HepG2 (cell line): ENCODE measurements at regions not wholly inside any gene's neighbourhood (a gene's known extent, or its start where the extent isn't known, plus 50 kb on each side); places are given as distances from the start of the nearest gene placed in this dataset.

ENCODE experiments used
- DNMT3B ChIP-seq: conservative IDR thresholded peaks from 2 replicates; pipeline ENCODE4 v1.6.1; 2016; ENCODE audit warnings: missing biosample characterization, control low read depth
- GABPA ChIP-seq, 2 experiments: IDR thresholded peaks; 2 replicates each; pipeline ENCODE4 v1.6.1; 2011 to 2016; ENCODE audit warnings: low read depth in 2 of 2, low read length in 1 of 2, missing biosample characterization in 1 of 2, missing genetic modification characterization in 1 of 2
- HDAC2 ChIP-seq: sonication (generic); formaldehyde crosslinking; IDR thresholded peaks from 2 replicates; pipeline ENCODE4 v1.4.0; 2020; ENCODE audit warnings: missing genetic modification reagents
- HES4 ChIP-seq: sonication (generic); formaldehyde crosslinking; IDR thresholded peaks from 2 replicates; pipeline ENCODE4 v1.9.0; 2021; ENCODE audit warnings: mild to moderate bottlenecking, missing genetic modification reagents, borderline replicate concordance
- HNF4A ChIP-seq: sonication (generic); formaldehyde crosslinking; IDR thresholded peaks from 2 replicates; pipeline ENCODE4 v1.4.0; 2020; ENCODE audit warnings: missing genetic modification reagents
- IRF2 ChIP-seq: IDR thresholded peaks from 2 replicates; pipeline ENCODE4 v1.6.1; 2018; ENCODE audit warnings: missing genetic modification reagents, missing compliant biosample characterization
- KAT8 ChIP-seq: IDR thresholded peaks from 2 replicates; pipeline ENCODE4 v1.6.1; 2016; ENCODE audit warnings: missing genetic modification reagents, missing compliant biosample characterization
- KDM2A ChIP-seq: sonication (generic); formaldehyde crosslinking; IDR thresholded peaks from 2 replicates; pipeline ENCODE4 v1.4.0; 2020; ENCODE audit warnings: low read depth, missing genetic modification reagents, borderline replicate concordance
- KLF6 ChIP-seq: IDR thresholded peaks from 2 replicates; pipeline ENCODE4 v1.8.0; 2016; ENCODE audit warnings: missing biosample characterization, missing genetic modification reagents
- LCORL ChIP-seq, 2 experiments: fragments of 450-650 bp in 1 of 2; sonication (generic) in 1 of 2; formaldehyde crosslinking in 1 of 2; IDR thresholded peaks; 2 replicates each; pipeline versions ENCODE4 v1.5.0 to v1.6.1; 2017 to 2020; ENCODE audit warnings: antibody characterized with exemption in 1 of 2, missing genetic modification reagents in 1 of 2
- MTA3 ChIP-seq: sonication (generic); formaldehyde crosslinking; IDR thresholded peaks from 2 replicates; pipeline ENCODE4 v1.4.0; 2020; ENCODE audit warnings: missing genetic modification reagents
- RXRB ChIP-seq: IDR thresholded peaks from 2 replicates; pipeline ENCODE4 v1.6.1; 2016; ENCODE audit warnings: borderline replicate concordance, missing genetic modification reagents, missing compliant biosample characterization
- TAF15 ChIP-seq: fragments of 200-400 bp; formaldehyde crosslinking; IDR thresholded peaks from one replicate; pipeline ENCODE4 v1.6.1; 2018; ENCODE audit warnings: mild to moderate bottlenecking, low read depth, low read length; ENCODE audit not compliant: poor library complexity, severe bottlenecking
- TGIF2 ChIP-seq: IDR thresholded peaks from 2 replicates; pipeline ENCODE4 v1.6.1; 2016; ENCODE audit warnings: control low read depth, missing compliant biosample characterization
- U2AF2 ChIP-seq: fragments of 200-400 bp; formaldehyde crosslinking; IDR thresholded peaks from 2 replicates; pipeline ENCODE4 v1.6.1; 2017; ENCODE audit warnings: low read depth, mild to moderate bottlenecking, low read length
- ZMYM3 ChIP-seq: sonication (generic); formaldehyde crosslinking; IDR thresholded peaks from 2 replicates; pipeline ENCODE4 v1.5.1; 2020; ENCODE audit warnings: mild to moderate bottlenecking, missing genetic modification reagents
- ZNF484 ChIP-seq: sonication (generic); formaldehyde crosslinking; IDR thresholded peaks from 2 replicates; pipeline ENCODE4 v1.5.1; 2020; ENCODE audit warnings: mild to moderate bottlenecking, low read depth, missing genetic modification reagents, borderline replicate concordance
- ZNF670 ChIP-seq: sonication (generic); formaldehyde crosslinking; IDR thresholded peaks from 2 replicates; pipeline ENCODE4 v1.8.0; 2022; ENCODE audit warnings: mild to moderate bottlenecking, missing genetic modification reagents, borderline replicate concordance
- ZNF891 ChIP-seq: sonication (generic); formaldehyde crosslinking; IDR thresholded peaks from 2 replicates; pipeline ENCODE4 v1.5.0; 2020; ENCODE audit warnings: mild to moderate bottlenecking, missing genetic modification reagents
- TF ChIP-seq, protein P1 (sequence below): sonication (generic); formaldehyde crosslinking; IDR thresholded peaks from 2 replicates; pipeline ENCODE4 v1.8.0; 2022; ENCODE audit warnings: missing genetic modification reagents, low read depth, mild to moderate bottlenecking, borderline replicate concordance
- TF ChIP-seq, protein P2 (sequence below): sonication (generic); formaldehyde crosslinking; IDR thresholded peaks from 2 replicates; pipeline ENCODE4 v1.4.0; 2020; ENCODE audit warnings: missing genetic modification reagents
- TF ChIP-seq, protein P3 (sequence below): sonication (generic); formaldehyde crosslinking; IDR thresholded peaks from 2 replicates; pipeline ENCODE4 v1.8.1; 2022; ENCODE audit warnings: low read depth, mild to moderate bottlenecking, missing genetic modification reagents
- TF ChIP-seq, protein P4 (sequence below), 2 experiments: fragments of 450-650 bp in 1 of 2; sonication (generic) in 1 of 2; formaldehyde crosslinking; IDR thresholded peaks; 2 replicates each; pipeline versions ENCODE4 v1.5.0 to v1.8.0; 2020 to 2022; ENCODE audit warnings: mild to moderate bottlenecking in 1 of 2, missing genetic modification reagents in 1 of 2

DNA sequence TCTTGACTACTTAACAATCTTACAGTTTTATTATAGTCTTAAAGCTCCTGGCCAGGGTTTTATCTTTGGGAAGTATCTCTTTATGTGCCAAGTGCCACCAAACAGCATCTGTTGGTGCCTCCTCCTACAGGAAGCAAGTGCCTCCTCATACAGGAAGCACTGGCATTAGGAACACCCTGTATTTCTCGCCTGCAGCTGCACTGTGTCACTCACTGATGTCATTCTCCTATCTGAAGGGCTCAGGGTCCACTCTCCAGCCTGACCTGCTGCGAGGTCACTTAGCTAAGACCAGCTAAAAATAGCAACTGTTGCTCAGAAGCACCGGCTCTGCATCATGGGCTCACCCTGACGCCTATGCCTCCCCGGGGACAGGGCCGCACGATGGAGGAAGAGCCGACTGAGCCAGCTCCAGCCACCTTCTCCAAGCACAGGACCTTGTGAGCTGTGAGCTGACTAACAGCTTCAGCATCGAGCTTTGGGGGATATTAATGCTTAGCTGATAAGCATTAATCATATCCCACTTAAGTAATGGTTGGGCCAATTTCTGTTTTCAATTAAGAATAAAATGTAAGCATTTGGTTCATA, 66.3 kb upstream of the CD93 start (continued):
- TF ChIP-seq ZNF484, result no peak
- TF ChIP-seq, protein P1, sequence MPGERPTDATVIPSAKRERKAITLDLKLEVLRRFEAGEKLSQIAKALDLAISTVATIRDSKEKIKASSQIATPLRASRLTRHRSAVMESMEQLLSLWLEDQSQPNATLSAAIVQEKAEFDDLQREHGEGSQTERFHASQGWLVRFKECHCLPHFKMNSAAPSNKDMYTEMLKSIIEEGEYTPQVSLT, result no peak
- peak; percentile 50; the same call in 1 of the 2 replicates for TF ChIP-seq ZNF670 (CRISPR knock-in tag)
- TF ChIP-seq RXRB (CRISPR knock-in tag), result peak; percentile 99
- peak; percentile 84 for TF ChIP-seq ZMYM3 (CRISPR knock-in tag)
- TF ChIP-seq TGIF2 (CRISPR knock-in tag), result 0 out of 2 replicates have a peak, but pooled peaks have one; percentile 5
- no peak for TF ChIP-seq LCORL (IDR thresholded peaks at IDR 0.05)
- TF ChIP-seq LCORL (CRISPR knock-in tag; IDR thresholded peaks at IDR 0.05), result 0 out of 2 replicates have a peak, but pooled peaks have one; percentile 43
- TF ChIP-seq ZNF891, result no peak
- TF ChIP-seq HDAC2, result peak; percentile 80; the same call in 1 of the 2 replicates
- peak; percentile 47 for TF ChIP-seq GABPA (IDR thresholded peaks at IDR 0.05; ENCODE audit: low read depth, low read length)
- peak; percentile 90 for TF ChIP-seq GABPA (CRISPR knock-in tag; IDR thresholded peaks at IDR 0.05; ENCODE audit: low read depth)
- TF ChIP-seq U2AF2, result no peak
- TF ChIP-seq, protein P2, sequence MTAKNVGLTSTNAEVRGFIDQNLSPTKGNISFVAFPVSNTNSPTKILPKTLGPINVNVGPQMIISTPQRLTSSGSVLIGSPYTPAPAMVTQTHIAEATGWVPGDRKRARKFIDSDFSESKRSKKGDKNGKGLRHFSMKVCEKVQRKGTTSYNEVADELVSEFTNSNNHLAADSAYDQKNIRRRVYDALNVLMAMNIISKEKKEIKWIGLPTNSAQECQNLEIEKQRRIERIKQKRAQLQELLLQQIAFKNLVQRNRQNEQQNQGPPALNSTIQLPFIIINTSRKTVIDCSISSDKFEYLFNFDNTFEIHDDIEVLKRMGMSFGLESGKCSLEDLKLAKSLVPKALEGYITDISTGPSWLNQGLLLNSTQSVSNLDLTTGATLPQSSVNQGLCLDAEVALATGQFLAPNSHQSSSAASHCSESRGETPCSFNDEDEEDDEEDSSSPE (CRISPR knock-in tag), result no peak
- peak; percentile 68 for TF ChIP-seq IRF2 (CRISPR knock-in tag)
- TF ChIP-seq TAF15, result no peak
- TF ChIP-seq MTA3 (CRISPR knock-in tag), result no peak
- TF ChIP-seq DNMT3B (CRISPR knock-in tag), result peak; percentile 84; the same call in 1 of the 2 replicates
- TF ChIP-seq, protein P3, sequence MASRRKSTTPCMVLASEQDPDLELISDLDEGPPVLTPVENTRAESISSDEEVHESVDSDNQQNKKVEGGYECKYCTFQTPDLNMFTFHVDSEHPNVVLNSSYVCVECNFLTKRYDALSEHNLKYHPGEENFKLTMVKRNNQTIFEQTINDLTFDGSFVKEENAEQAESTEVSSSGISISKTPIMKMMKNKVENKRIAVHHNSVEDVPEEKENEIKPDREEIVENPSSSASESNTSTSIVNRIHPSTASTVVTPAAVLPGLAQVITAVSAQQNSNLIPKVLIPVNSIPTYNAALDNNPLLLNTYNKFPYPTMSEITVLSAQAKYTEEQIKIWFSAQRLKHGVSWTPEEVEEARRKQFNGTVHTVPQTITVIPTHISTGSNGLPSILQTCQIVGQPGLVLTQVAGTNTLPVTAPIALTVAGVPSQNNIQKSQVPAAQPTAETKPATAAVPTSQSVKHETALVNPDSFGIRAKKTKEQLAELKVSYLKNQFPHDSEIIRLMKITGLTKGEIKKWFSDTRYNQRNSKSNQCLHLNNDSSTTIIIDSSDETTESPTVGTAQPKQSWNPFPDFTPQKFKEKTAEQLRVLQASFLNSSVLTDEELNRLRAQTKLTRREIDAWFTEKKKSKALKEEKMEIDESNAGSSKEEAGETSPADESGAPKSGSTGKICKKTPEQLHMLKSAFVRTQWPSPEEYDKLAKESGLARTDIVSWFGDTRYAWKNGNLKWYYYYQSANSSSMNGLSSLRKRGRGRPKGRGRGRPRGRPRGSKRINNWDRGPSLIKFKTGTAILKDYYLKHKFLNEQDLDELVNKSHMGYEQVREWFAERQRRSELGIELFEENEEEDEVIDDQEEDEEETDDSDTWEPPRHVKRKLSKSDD (CRISPR knock-in tag), result no peak
- TF ChIP-seq KLF6, result peak; percentile 68
- peak; percentile 73 for TF ChIP-seq KAT8
- TF ChIP-seq, protein P4, sequence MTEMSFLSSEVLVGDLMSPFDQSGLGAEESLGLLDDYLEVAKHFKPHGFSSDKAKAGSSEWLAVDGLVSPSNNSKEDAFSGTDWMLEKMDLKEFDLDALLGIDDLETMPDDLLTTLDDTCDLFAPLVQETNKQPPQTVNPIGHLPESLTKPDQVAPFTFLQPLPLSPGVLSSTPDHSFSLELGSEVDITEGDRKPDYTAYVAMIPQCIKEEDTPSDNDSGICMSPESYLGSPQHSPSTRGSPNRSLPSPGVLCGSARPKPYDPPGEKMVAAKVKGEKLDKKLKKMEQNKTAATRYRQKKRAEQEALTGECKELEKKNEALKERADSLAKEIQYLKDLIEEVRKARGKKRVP (CRISPR knock-in tag; IDR thresholded peaks at IDR 0.05), result peak in 1 of 2 experiments; percentile 79; a peak in 2 of 4 replicates
- TF ChIP-seq KDM2A (CRISPR knock-in tag), result peak; percentile 66
- TF ChIP-seq HNF4A (CRISPR knock-in tag), result peak; percentile 92
- TF ChIP-seq HES4, result no peak; the same call in 1 of the 2 replicates
